WERI-Rb-1 (cell line): ENCODE measurements at regions not wholly inside any gene's neighbourhood (a gene's known extent, or its start where the extent isn't known, plus 50 kb on each side); places are given as distances from the start of the nearest gene placed in this dataset.

Experiments used
- DNase-seq: peaks from one replicate; pipeline ENCODE4 v3.0.0-alpha.2; 2020
- H3K27ac ChIP-seq: fragments of 250-450 bp; sonication (Bioruptor Pico); 2 replicates; pipeline ENCODE4 v1.5.1; 2020; ENCODE audit warnings: mild to moderate bottlenecking, moderate library complexity
- H3K27me3 ChIP-seq: fragments of 250-450 bp; sonication (Bioruptor Pico); 2 replicates; pipeline ENCODE4 v1.5.1; 2021; ENCODE audit warnings: mild to moderate bottlenecking, low read depth, moderate library complexity; ENCODE audit not compliant: insufficient read depth, severe bottlenecking
- H3K36me3 ChIP-seq: fragments of 250-450 bp; sonication (Bioruptor Pico); 2 replicates; pipeline ENCODE4 v1.5.1; 2020; ENCODE audit warnings: mild to moderate bottlenecking, moderate library complexity
- H3K4me3 ChIP-seq: 2 replicates; pipeline ENCODE4 v1.5.1; 2011; ENCODE audit warnings: low read depth, mild to moderate bottlenecking, control low read depth, low read length
- H3K9me3 ChIP-seq: fragments of 250-450 bp; sonication (Bioruptor Pico); 2 replicates; pipeline ENCODE4 v1.5.1; 2021; ENCODE audit warnings: mild to moderate bottlenecking, moderate library complexity; ENCODE audit not compliant: severe bottlenecking
- CTCF ChIP-seq: IDR thresholded peaks from 2 replicates; pipeline ENCODE4 v1.5.1; 2011; ENCODE audit warnings: low read depth, mild to moderate bottlenecking, control low read depth, inconsistent platforms, low read length

GRCh38 chr3:147672035-147672434 lies 262.9 kb downstream of the ZIC1 start:
- no peaks in the 10 kb centered on the region for H3K27me3 ChIP-seq
- DNase-seq = peak; percentile 18
- H3K4me3 ChIP-seq = no peak overlapping the region
- no peaks in the 10 kb centered on the region for H3K9me3 ChIP-seq
- TF ChIP-seq CTCF = no peak
- no peaks in the 10 kb centered on the region for H3K36me3 ChIP-seq
- peak overlapping the region; percentile 23 for H3K27ac ChIP-seq

GRCh38 chr3:147672436-147672835 lies 263.3 kb downstream of the ZIC1 start:
- H3K4me3 ChIP-seq = no peak overlapping the region
- H3K27me3 ChIP-seq = no peaks in the 10 kb centered on the region
- no peaks in the 10 kb centered on the region for H3K9me3 ChIP-seq
- DNase-seq = no peak
- H3K36me3 ChIP-seq = no peaks in the 10 kb centered on the region
- peak overlapping the region; percentile 23 for H3K27ac ChIP-seq
- no peak for TF ChIP-seq CTCF

- no peak overlapping the region for H3K4me3 ChIP-seq
- no peaks in the 10 kb centered on the region for H3K9me3 ChIP-seq
- no peaks in the 10 kb centered on the region for H3K36me3 ChIP-seq
- no peaks in the 10 kb centered on the region for H3K27me3 ChIP-seq
- H3K27ac ChIP-seq = no peak overlapping the region
- no peak for TF ChIP-seq CTCF
- DNase-seq = no peak
Observed at GRCh38 chr3:147675761-147676160, 266.6 kb downstream of the ZIC1 start.

- Histone ChIP-seq H3K4me3 (no peak overlapping the region), H3K9me3 (no peaks in the 10 kb centered on the region), H3K27me3 (no peaks in the 10 kb centered on the region), H3K27ac (no peak overlapping the region), H3K36me3 (no peaks in the 10 kb centered on the region)
- no peak for TF ChIP-seq CTCF
- DNase-seq = no peak
Observed at GRCh38 chr3:147680837-147681483, 271.8 kb downstream of the ZIC1 start.

GRCh38 chr3:147688868-147689267 lies 279.7 kb downstream of the ZIC1 start:
- Histone ChIP-seq H3K4me3 (no peak overlapping the region), H3K27me3 (no peaks in the 10 kb centered on the region), H3K36me3 (no peaks in the 10 kb centered on the region), H3K27ac (no peak overlapping the region), H3K9me3 (no peaks in the 10 kb centered on the region)
- DNase-seq = no peak
- no peak for TF ChIP-seq CTCF
